Mesenchymal stem cell (in vitro differentiated cells and primary cell): ENCODE measurements at regions not wholly inside any gene's neighbourhood (a gene's known extent, or its start where the extent isn't known, plus 50 kb on each side); places are given as distances from the start of the nearest gene placed in this dataset.

Experiments
- DNase-seq: peaks from one replicate; pipeline ENCODE4 v3.0.0-alpha.2; 2013
- H2AFZ ChIP-seq: one replicate; pipeline ENCODE4 v1.6.1; 2013; ENCODE audit warnings: low read depth, mild to moderate bottlenecking, control low read depth, inconsistent platforms, low read length, moderate library complexity
- H2AK5ac ChIP-seq: 2 replicates; pipeline ENCODE4 v1.6.1; 2013; ENCODE audit warnings: low read length, moderate library complexity, mild to moderate bottlenecking, inconsistent platforms; ENCODE audit not compliant: severe bottlenecking
- H2BK120ac ChIP-seq: one replicate; pipeline ENCODE4 v1.6.1; 2013; ENCODE audit warnings: low read depth, mild to moderate bottlenecking, inconsistent platforms, low read length, moderate library complexity
- H2BK12ac ChIP-seq, 2 experiments: one replicate each; pipeline ENCODE4 v1.6.1; 2013; ENCODE audit warnings: inconsistent platforms in 2 of 2, low read length in 2 of 2, mild to moderate bottlenecking in 2 of 2, moderate library complexity in 2 of 2, control low read depth in 1 of 2
- H2BK15ac ChIP-seq: one replicate; pipeline ENCODE4 v1.6.1; 2013; ENCODE audit warnings: mild to moderate bottlenecking, low read depth, inconsistent platforms; ENCODE audit not compliant: poor library complexity, severe bottlenecking
- H2BK5ac ChIP-seq: 2 replicates; pipeline ENCODE4 v1.6.1; 2013; ENCODE audit warnings: low read depth, mild to moderate bottlenecking, low read length, control low read depth, inconsistent platforms; ENCODE audit not compliant: poor library complexity, severe bottlenecking
- H3K14ac ChIP-seq, 2 experiments: one replicate each; pipeline ENCODE4 v1.6.1; 2013; ENCODE audit warnings: inconsistent platforms in 2 of 2, low read length in 2 of 2, control low read depth in 1 of 2, mild to moderate bottlenecking in 1 of 2, moderate library complexity in 1 of 2
- H3K18ac ChIP-seq, 2 experiments: one replicate each; pipeline ENCODE4 v1.6.1; 2013; ENCODE audit warnings: inconsistent platforms in 2 of 2, low read length in 2 of 2, control low read depth in 1 of 2, low read depth in 1 of 2, mild to moderate bottlenecking in 1 of 2
- H3K23ac ChIP-seq, 2 experiments: one replicate each; pipeline ENCODE4 v1.6.1; 2013; ENCODE audit warnings: inconsistent platforms in 2 of 2, low read length in 2 of 2, mild to moderate bottlenecking in 2 of 2, moderate library complexity in 2 of 2, control low read depth in 1 of 2
- H3K27ac ChIP-seq: 2 replicates; pipeline ENCODE4 v1.5.1; 2013; ENCODE audit warnings: mild to moderate bottlenecking, moderate library complexity, low read length, control low read depth, inconsistent platforms; ENCODE audit not compliant: poor library complexity, severe bottlenecking
- H3K27me3 ChIP-seq, 2 experiments: 2 replicates each; pipeline versions ENCODE4 v1.6.1 to v1.7.0; 2013; ENCODE audit warnings: low read length in 2 of 2, mild to moderate bottlenecking in 2 of 2, moderate library complexity in 2 of 2, control low read depth in 1 of 2, inconsistent platforms in 1 of 2; ENCODE audit not compliant: control insufficient read depth in 1 of 2, insufficient read depth in 1 of 2
- H3K36me3 ChIP-seq, 2 experiments: 2 replicates each; pipeline versions ENCODE4 v1.6.1 to v1.7.0; 2013; ENCODE audit warnings: low read length in 2 of 2, control low read depth in 1 of 2, inconsistent platforms in 1 of 2, low read depth in 1 of 2, mild to moderate bottlenecking in 1 of 2; ENCODE audit not compliant: insufficient read depth in 2 of 2, control insufficient read depth in 1 of 2
- H3K4ac ChIP-seq, 2 experiments: one replicate each; pipeline ENCODE4 v1.6.1; 2013; ENCODE audit warnings: inconsistent platforms in 2 of 2, low read length in 2 of 2, mild to moderate bottlenecking in 2 of 2, moderate library complexity in 2 of 2, control low read depth in 1 of 2, low read depth in 1 of 2
- H3K4me1 ChIP-seq: 2 replicates; pipeline ENCODE4 v1.6.1; 2013; ENCODE audit warnings: low read depth, low read length, control low read depth; ENCODE audit not compliant: control insufficient read depth, insufficient read depth
- H3K4me2 ChIP-seq: 2 replicates; pipeline ENCODE4 v1.6.1; 2013; ENCODE audit warnings: low read length, mild to moderate bottlenecking, inconsistent platforms; ENCODE audit not compliant: poor library complexity, severe bottlenecking
- H3K4me3 ChIP-seq, 2 experiments: 2 replicates each; pipeline versions ENCODE4 v1.5.1 to v1.7.0; 2013; ENCODE audit warnings: low read length in 2 of 2, mild to moderate bottlenecking in 2 of 2, control low read depth in 1 of 2, low read depth in 1 of 2; ENCODE audit not compliant: insufficient read depth in 1 of 2
- H3K79me1 ChIP-seq: replicated peaks from 2 replicates; pipeline ENCODE4 v1.6.1; 2013; ENCODE audit warnings: mild to moderate bottlenecking, control low read depth, low read length, inconsistent platforms; ENCODE audit not compliant: poor library complexity, severe bottlenecking
- H3K9ac ChIP-seq: 2 replicates; pipeline ENCODE4 v1.7.0; 2013; ENCODE audit warnings: mild to moderate bottlenecking, low read length, moderate library complexity
- H3K9me3 ChIP-seq: 2 replicates; pipeline ENCODE4 v1.7.0; 2013; ENCODE audit warnings: mild to moderate bottlenecking, low read length; ENCODE audit not compliant: control insufficient read depth
- H4K8ac ChIP-seq: one replicate; pipeline ENCODE4 v1.6.1; 2013; ENCODE audit warnings: inconsistent platforms, mild to moderate bottlenecking, low read length, moderate library complexity
- H4K91ac ChIP-seq: one replicate; pipeline ENCODE4 v1.6.1; 2013; ENCODE audit warnings: mild to moderate bottlenecking, low read length, inconsistent platforms
- WGBS: methylation state at CpG from one replicate; pipeline ENCODE4 v1.1.7; 2013; ENCODE audit warnings: mixed read lengths; 5-methylcytosine and 5-hydroxymethylcytosine counted together

DNA sequence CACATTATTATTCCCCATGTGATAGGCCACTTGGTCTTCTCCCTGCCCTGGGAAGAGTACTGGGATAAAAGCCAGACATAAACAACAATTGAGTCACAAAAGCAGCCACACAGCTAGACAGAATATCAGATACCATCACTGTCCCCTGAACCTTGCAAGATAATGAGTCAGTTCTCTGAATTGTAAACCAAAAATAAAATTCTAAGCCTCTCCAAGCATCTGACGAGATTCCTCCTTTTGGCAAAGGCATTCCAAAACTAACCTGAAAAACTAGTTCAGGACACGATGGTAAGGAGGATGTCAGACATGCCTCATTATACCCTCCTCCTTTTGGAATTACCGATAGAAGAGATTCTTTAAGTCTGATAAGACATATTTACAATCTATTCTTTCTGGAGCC, 450.7 kb downstream of the HTR7 start:
- no peaks in the 10 kb centered on the region for H3K27me3 ChIP-seq
- peak; percentile 82 for DNase-seq
- no peak overlapping the region for H3K4ac ChIP-seq
- no peak overlapping the region for H3K18ac ChIP-seq
- no peaks in the 10 kb centered on the region for H3K36me3 ChIP-seq
- no peak overlapping the region for H3K23ac ChIP-seq
- no peaks in the 10 kb centered on the region for H3K79me1 ChIP-seq
- H2AFZ ChIP-seq: no peak overlapping the region
- H3K4me3 ChIP-seq: no peak overlapping the region
- H2AK5ac ChIP-seq: no peak overlapping the region
- H3K27ac ChIP-seq: no peak overlapping the region
- 56% methylated on average over 2 of the region's 3 CpGs for WGBS
- no peak overlapping the region for H3K14ac ChIP-seq
- H3K4me2 ChIP-seq: no peak overlapping the region
- H3K9ac ChIP-seq: no peak overlapping the region
- no peak overlapping the region for H2BK5ac ChIP-seq
- no peak overlapping the region for H4K91ac ChIP-seq
- peaks cover 20% of the 10 kb centered on the region for H3K9me3 ChIP-seq
- H2BK12ac ChIP-seq: no peak overlapping the region
- H2BK120ac ChIP-seq: no peak overlapping the region
- no peak overlapping the region for H2BK15ac ChIP-seq
- H3K4me1 ChIP-seq: no peaks in the 10 kb centered on the region
- no peak overlapping the region for H4K8ac ChIP-seq

DNA sequence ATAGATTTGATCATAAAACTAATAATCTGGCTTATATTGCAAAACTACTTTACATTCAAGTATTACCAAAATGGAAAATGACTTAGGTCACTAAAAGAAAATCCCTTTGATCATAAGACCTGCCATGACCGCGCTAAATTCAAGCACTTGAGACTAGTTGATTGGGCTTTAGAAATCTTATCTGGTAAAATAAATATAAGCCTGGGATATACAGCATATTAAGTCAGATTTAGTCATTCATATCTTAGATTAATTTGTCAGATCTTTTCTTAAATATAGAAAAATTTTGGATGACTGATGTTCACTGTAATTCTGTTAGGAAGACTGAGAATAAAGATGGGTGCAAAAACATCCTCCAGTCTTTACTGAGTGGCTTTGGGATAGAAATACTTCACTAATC, 450.0 kb downstream of the HTR7 start:
- no peak overlapping the region for H2BK5ac ChIP-seq
- H3K18ac ChIP-seq: no peak overlapping the region
- no peak overlapping the region for H2AK5ac ChIP-seq
- H4K91ac ChIP-seq: no peak overlapping the region
- H3K27me3 ChIP-seq: no peaks in the 10 kb centered on the region
- no peak overlapping the region for H2BK15ac ChIP-seq
- H3K79me1 ChIP-seq: no peaks in the 10 kb centered on the region
- no peak overlapping the region for H2AFZ ChIP-seq
- H3K9me3 ChIP-seq: peaks cover 20% of the 10 kb centered on the region
- H3K23ac ChIP-seq: no peak overlapping the region
- no peaks in the 10 kb centered on the region for H3K4me1 ChIP-seq
- no peak overlapping the region for H3K4me2 ChIP-seq
- H3K4ac ChIP-seq: no peak overlapping the region
- no peak overlapping the region for H2BK12ac ChIP-seq
- no CpG with 5 or more reads among the region's 2 CpGs for WGBS
- no peak overlapping the region for H4K8ac ChIP-seq
- no peak overlapping the region for H3K14ac ChIP-seq
- no peak for DNase-seq
- no peak overlapping the region for H2BK120ac ChIP-seq
- no peaks in the 10 kb centered on the region for H3K36me3 ChIP-seq
- H3K27ac ChIP-seq: no peak overlapping the region
- no peak overlapping the region for H3K9ac ChIP-seq
- no peak overlapping the region for H3K4me3 ChIP-seq

DNA sequence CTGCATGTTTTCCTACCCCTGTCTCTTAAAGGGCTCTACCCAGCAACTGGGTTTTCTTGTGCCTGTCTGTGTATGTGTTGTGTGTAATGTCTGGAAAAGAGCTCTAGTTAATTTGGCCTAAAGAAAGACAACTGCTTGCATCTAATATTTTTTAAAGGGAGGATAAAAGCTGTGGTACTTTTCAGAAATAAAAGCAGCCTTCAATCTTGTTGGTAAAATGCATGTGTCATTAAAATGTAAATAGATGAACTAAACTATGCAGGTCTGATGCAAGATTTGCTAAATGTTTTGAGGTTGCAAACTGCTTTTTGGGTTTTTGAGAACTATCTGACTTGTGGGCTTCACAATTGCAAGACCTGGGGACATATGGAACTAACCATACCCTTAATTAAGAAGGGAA, 445.3 kb downstream of the HTR7 start:
- Histone ChIP-seq H3K27ac (no peak overlapping the region), H2BK15ac (no peak overlapping the region), H3K9me3 (peaks cover 20% of the 10 kb centered on the region), H3K4me1 (no peaks in the 10 kb centered on the region), H2AFZ (no peak overlapping the region), H3K79me1 (no peaks in the 10 kb centered on the region), H2BK12ac (no peak overlapping the region), H2BK5ac (no peak overlapping the region), H3K4ac (no peak overlapping the region), H2AK5ac (no peak overlapping the region), H4K91ac (no peak overlapping the region), H3K18ac (no peak overlapping the region), H3K9ac (no peak overlapping the region), H3K14ac (no peak overlapping the region), H3K23ac (no peak overlapping the region), H4K8ac (no peak overlapping the region), H3K36me3 (no peaks in the 10 kb centered on the region), H3K27me3 (no peaks in the 10 kb centered on the region), H3K4me2 (no peak overlapping the region), H3K4me3 (no peak overlapping the region), H2BK120ac (no peak overlapping the region)
- peak; percentile 24 for DNase-seq

DNA sequence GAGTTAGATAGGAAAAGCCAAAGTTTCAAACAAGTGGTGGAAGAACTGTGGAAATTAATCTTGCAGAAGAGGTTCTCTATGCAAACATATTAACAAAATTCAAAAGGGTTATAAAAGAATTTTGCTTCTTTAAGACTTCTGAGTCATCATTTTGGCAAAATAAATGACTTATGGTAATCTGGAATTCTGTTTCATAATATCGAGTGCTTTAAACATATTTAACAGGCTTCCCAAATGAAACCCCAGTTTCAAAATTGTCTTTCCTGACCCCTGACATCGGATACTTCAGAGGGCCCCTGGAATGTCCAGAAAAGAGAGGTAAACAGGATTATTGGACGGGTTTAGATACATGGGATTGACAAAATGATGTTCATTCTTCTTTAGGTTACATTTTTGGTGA, 444.6 kb downstream of the HTR7 start:
- Histone ChIP-seq H3K4me2 (no peak overlapping the region), H3K27ac (no peak overlapping the region), H2AK5ac (no peak overlapping the region), H3K4me3 (no peak overlapping the region), H3K23ac (no peak overlapping the region), H3K18ac (no peak overlapping the region), H3K27me3 (no peaks in the 10 kb centered on the region), H2BK120ac (no peak overlapping the region), H2BK15ac (no peak overlapping the region), H3K4me1 (no peaks in the 10 kb centered on the region), H3K36me3 (no peaks in the 10 kb centered on the region), H2BK12ac (no peak overlapping the region), H3K14ac (no peak overlapping the region), H3K79me1 (no peaks in the 10 kb centered on the region), H4K8ac (no peak overlapping the region), H2BK5ac (no peak overlapping the region), H3K4ac (no peak overlapping the region), H4K91ac (no peak overlapping the region), H3K9ac (no peak overlapping the region), H3K9me3 (peaks cover 20% of the 10 kb centered on the region), H2AFZ (no peak overlapping the region)
- no peak for DNase-seq
- 73% methylated on average over 2 of the region's 3 CpGs for WGBS
